RPMI7951 (cell line): ENCODE measurements at regions not wholly inside any gene's neighbourhood (a gene's known extent, or its start where the extent isn't known, plus 50 kb on each side); places are given as distances from the start of the nearest gene placed in this dataset.

ENCODE experiments used
- DNase-seq: peaks from one replicate; pipeline ENCODE4 v3.0.0-alpha.2; 2012; ENCODE audit warnings: low read depth

DNA sequence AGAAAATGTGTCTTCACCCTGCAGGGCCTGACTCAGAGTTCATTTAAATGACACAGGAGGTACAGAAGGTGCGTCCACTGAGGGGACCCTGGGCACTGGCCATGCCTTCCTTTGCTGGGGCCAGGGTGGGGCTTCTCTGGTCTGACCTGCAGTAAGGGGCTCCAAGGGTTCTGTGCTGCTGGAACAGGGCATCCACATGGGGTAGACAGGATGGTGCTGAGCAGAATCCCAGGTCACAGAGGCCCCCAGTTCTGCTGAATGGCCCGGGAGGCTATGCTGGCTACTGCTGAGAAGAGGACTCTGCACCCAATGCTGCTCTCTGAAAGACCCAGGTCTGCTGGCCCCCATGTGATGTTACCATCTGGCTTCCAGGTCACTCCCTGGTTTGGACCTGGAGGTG is 150.4 kb upstream of the GGTLC1 start:
- no peak for DNase-seq

DNA sequence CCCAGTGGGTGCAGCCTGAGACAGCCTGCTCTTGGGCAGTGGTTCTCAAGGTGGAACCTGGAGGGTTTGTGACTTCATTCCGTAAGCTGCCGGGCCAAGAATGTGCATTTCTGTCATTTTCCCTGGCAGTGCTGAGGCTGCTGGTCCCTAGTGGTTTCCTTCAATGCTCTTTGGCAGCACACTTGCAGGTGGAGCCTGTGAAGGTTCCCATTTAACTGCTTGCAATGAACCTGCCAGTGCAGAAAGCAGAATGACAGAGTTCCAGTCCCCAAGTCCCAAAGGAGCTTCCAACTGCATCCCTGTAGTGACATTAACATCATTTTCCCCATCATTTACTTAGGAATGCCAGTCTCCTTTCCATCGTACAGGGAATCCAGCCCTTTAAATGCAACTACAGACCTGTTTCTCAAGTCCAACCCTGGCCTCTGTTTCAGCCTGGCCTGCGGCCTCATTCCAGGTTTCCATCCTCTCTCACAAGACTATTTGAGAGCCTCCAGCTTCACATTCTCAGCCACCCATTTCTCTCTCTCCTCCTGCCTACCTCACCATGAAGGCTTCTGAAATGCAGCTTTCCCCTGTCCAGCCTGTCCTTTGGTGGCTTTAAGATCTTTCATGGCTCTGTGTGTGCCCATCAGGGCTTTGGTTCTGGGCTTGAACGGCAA is 149.7 kb upstream of the GGTLC1 start:
- no peak for DNase-seq

- DNase-seq: no peak
These were observed 148.2 kb upstream of the GGTLC1 start for GRCh38 chr20:24136659-24137246.

GRCh38 chr20:24135781-24136180 is 147.2 kb upstream of the GGTLC1 start:
- DNase-seq: no peak

GRCh38 chr20:24134930-24135329 is 146.4 kb upstream of the GGTLC1 start:
- no peak for DNase-seq

DNA sequence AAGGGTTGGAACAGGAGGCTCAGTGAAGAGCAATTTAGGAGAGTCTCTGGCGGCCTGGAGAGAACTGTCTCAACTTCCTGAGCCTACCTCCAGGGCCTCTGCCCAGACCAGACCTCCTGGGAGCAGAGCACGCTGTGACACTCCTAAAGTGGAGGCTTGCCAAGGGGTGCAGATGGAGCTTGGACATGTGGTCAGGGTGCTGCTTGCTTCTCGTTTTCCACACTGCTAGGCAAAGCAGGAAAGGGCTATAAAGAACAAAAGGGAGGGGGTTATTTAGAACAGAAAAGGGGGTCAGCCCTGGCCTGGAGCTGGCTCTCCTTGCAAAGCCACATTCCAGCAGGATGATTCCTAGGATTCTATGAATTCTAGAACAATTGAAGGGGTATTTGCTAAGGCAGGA is 145.7 kb upstream of the GGTLC1 start:
- peak; percentile 73 for DNase-seq

DNA sequence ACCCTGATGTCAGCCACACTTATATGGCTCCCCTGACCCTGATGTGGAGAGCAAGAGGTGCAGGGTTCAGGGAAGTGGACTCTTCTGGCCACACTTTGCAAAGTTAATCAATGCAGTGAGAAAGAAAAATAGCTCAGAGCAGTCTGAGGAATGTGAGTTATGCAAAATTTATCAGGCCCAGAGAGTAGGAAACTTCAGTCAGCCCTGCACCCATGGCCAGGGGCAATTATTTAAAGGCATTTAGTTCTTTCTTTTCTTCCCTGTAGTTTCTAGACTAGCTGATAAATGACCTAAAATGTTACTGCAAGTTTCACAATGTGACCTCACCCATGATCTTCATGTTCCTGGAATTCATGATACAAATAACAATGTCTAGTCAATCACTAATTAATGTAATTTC is 143.7 kb upstream of the GGTLC1 start:
- no peak for DNase-seq

- DNase-seq: no peak
These were observed 143.1 kb upstream of the GGTLC1 start for GRCh38 chr20:24131684-24132083.

- no peak for DNase-seq
These were observed 142.7 kb upstream of the GGTLC1 start for GRCh38 chr20:24131281-24131680.

DNA sequence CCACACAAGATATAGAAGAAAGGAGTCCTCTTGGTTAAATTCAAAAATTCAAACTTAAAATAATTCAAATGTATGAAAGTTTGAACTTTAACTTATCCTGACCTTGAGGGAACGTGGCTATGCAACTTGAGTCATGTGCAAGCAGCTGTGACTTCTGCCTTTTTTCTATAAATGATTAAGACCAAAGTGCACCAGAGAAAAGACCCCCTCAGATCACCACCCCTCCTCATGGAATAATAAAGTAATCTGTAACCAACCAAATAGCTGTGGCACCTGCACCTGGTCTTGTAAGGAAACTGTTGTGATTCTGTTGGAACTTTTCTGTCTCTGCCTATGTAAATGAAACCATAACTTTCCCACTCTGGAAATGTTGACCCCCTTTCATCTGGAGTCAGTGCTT is 141.1 kb upstream of the GGTLC1 start:
- no peak for DNase-seq

DNA sequence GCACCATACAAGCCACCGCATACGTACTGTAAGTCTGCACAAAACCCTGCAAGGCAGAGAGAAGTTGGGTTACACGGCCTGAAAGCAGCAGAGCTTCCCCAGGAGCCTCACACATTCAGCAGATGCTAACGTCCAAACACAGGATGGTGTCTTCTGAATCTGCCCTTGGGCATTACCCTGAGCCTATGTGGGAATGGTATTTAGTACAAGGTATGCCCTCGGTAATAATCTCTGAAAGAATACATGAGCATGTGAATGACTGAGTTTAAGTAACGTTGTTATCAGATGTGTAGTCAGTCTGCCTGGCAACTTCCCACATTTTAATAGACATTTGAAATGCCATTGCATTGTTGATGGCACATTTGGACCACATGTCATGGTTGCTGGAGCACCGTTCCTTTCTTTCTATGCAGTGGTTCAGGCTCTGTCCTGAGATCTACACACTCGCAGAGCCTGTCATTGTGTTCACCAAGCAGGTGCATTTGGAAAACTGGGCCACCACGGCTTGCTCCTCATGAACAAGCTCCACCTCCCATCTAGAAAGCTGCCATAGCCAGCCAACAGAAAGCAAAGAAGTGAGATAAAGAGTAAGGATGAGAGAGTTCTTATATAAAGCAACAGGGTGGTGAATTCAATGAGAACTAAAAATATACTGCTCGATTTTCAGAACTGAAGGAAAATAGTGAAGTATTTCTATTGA is 136.5 kb upstream of the GGTLC1 start:
- DNase-seq: no peak

- no peak for DNase-seq
These were observed 135.4 kb upstream of the GGTLC1 start for GRCh38 chr20:24124003-24124402.

DNA sequence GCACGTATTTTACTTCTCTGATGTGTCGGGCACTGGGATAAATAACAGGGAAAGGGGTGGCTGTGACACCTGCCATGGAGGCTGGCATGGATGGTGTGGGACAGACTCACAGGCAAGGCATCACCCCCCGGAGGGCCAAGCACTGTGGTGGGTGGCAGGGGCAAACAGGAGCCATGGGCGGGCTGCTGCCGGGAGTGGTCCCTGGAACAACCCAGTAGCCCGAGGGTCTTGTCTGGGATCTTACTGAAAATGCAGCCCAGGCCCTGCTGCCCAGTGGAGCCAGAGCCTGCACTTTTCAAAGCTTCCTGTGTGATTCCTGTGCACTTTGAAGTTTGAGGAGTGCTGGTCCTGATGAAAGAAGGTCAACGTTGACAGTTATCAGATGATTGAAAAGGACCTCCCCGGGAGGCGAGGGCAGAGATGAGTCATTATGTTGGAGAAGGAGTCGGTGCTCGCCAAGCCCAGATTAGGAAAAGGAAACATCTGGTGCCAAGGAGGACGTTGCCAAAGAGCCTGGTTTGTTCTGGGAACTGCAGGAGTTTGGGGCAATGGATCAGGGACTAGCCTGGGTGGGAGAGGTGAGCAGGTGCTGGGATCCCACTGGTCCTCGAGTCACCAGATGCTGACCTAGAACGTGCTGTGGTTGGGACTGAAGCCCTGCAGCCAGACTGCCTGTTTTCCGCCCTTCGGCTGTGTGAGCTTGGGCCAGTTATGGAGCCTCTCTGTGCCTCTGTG is 130.0 kb upstream of the GGTLC1 start:
- DNase-seq: peak; percentile 98

DNA sequence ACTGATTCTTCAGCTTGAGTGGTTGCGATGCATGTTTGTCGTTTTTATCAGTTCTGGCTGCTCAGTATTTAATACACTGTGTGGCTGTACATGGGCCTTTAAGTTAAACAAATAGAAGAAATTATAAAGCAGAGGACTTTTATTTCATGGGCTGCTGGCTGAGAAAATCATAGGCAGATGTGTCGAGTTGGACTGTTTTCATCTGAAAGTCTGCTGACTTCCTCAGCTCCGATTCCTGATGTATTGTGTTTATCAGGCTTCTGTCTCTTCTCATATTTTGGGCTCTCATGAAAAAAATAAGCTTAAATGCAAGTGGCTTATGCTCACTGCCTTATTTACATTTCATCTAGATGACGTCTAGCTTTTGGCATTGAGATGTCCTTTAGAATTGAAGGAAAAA is 129.5 kb upstream of the GGTLC1 start:
- peak; percentile 32 for DNase-seq

GRCh38 chr20:24117383-24117782 is 128.8 kb upstream of the GGTLC1 start:
- no peak for DNase-seq

DNA sequence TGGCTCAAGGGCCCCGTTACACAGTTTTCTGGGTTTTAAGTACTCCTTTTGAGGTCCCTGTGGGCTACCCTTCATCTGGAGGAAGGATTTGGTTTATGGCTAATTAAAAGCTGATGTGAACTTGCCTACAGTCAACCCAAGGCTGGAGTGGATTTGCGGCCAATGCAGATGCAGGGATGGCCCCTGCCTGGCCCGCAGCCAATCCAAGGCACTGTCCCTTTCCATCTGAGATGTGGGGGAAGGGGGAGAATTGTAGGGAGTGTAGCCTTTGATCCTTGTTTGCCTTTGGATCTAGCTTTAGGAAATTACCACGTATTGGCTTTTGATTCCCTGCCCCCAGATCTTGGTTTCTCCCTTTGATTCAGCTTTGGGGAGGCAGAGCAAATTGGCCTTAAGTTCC is 128.0 kb upstream of the GGTLC1 start:
- DNase-seq: peak; percentile 91

- no peak for DNase-seq
These were observed 123.8 kb upstream of the GGTLC1 start for GRCh38 chr20:24112360-24112759.

DNA sequence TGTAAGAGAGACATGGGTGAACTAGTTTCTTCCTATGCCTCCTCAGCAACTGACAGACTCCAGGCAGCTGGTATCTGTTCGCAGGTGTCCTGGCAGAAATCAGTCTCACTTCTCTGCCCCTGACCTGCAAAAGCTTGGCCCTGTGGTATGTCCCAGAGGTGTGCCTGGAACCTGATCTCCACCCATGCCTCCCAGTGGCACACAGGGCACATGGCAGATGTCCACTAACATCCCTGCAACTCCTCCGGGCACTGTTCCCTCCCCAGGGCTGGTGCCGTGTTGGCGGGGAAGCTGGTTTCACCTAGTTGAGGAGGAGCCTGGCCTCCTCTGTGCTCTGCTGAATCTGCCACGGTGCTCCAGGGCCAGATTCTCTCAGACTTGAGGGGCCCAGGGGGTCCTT is 123.3 kb upstream of the GGTLC1 start:
- no peak for DNase-seq

DNA sequence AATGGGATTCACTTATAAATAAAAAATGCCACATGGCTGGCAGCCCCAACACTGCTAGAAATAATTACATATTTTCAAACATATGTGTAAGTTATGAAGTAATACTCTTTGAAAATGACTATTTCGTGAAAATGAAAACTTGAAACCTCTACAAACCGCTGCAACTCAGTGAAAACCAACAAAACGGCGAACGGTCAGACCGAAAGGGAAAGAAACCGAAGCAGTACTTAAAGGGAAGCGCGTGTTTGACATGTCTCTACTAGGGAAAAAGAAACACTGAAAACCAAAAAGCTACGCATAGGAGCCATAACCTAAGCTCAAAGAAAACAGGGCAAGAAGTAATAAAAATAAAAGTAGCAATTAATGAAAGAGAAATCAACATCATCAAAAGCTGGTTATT is 121.0 kb upstream of the GGTLC1 start:
- no peak for DNase-seq

GRCh38 chr20:24109008-24109407 is 120.4 kb upstream of the GGTLC1 start:
- peak; percentile 76 for DNase-seq

DNA sequence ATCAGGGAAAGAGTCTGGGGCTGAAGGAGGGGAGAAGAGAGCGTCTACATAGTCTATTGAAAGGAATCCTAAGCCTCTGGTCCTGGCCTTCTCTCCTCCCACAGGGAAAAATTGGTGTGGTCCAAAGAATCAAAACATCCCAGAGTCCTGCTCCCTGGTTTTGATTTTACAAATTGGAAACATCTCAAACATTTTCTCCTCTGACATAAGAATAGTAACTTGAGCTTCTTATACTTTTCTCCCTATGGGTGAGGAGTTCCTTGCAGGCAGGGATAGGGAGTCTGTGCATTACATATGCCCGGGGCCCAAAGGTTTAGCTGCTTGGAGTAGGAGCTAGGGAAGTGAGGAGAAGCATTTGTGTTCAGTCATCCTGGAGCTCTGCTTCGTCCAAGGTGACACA is 120.0 kb upstream of the GGTLC1 start:
- DNase-seq: no peak

GRCh38 chr20:24106801-24107445 is 118.3 kb upstream of the GGTLC1 start:
- DNase-seq: no peak
